AG04449 (cell line): ENCODE measurements at regions not wholly inside any gene's neighbourhood (a gene's known extent, or its start where the extent isn't known, plus 50 kb on each side); places are given as distances from the start of the nearest gene placed in this dataset.

Source experiments
- CTCF ChIA-PET: fragments of 350-600 bp; formaldehyde crosslinking; extraction: SDS; loops from one replicate; lab custom pipeline; 2021; ENCODE audit warnings: antibody characterized with exemption; lab: Yijun Ruan, JAX
- POLR2A ChIA-PET: fragments of 400-600, 350-600 bp; formaldehyde crosslinking; extraction: SDS; loops from one replicate; lab custom pipeline; 2020; ENCODE audit warnings: antibody characterized with exemption, inconsistent platforms; lab: Yijun Ruan, JAX
- DNase-seq: peaks from one replicate; pipeline ENCODE4 v3.0.0-alpha.2; 2010; ENCODE audit warnings: low read depth, low spot score
- H3K4me3 ChIP-seq: 2 replicates; pipeline ENCODE4 v1.5.1; 2011; ENCODE audit warnings: low read depth, mild to moderate bottlenecking, control low read depth, low read length
- CTCF ChIP-seq: IDR thresholded peaks from one replicate; pipeline ENCODE4 v1.5.1; 2011; ENCODE audit warnings: mild to moderate bottlenecking, moderate library complexity, low read length, control low read depth, inconsistent platforms; ENCODE audit not compliant: insufficient read depth; ENCODE audit errors: missing control alignments

- DNase-seq, result no peak
- TF ChIP-seq CTCF, result no peak
- no peak overlapping the region for H3K4me3 ChIP-seq
- CTCF ChIA-PET, result interaction anchor here (1.0 kb wide), 1 partner anchor 19 kb away, joined by 3 read pairs; no protein-coding TSS in a partner anchor
- POLR2A ChIA-PET, result interaction anchor here (0.6 kb wide), 1 partner anchor 125 kb away, joined by 3 read pairs; no protein-coding TSS in a partner anchor
Measured at GRCh38 chr18:56278421-56279003, 359.9 kb downstream of the TXNL1 start.

- no peak for DNase-seq
- ChIA-PET CTCF (interaction anchor here (1.5 kb wide), 1 partner anchor 16 kb away, joined by 4 read pairs; no protein-coding TSS in a partner anchor), POLR2A (interaction anchor here (0.6 kb wide), 1 partner anchor 874 kb away, joined by 3 read pairs; no protein-coding TSS in a partner anchor)
- no peak for TF ChIP-seq CTCF
- no peak overlapping the region for H3K4me3 ChIP-seq
Measured at GRCh38 chr18:56276466-56276865, 361.9 kb downstream of the TXNL1 start.

- DNase-seq, result no peak
- TF ChIP-seq CTCF, result no peak
- H3K4me3 ChIP-seq, result no peak overlapping the region
- POLR2A ChIA-PET, result no interaction called here
- CTCF ChIA-PET, result no interaction called here
Measured at GRCh38 chr18:56273541-56274219, 364.7 kb downstream of the TXNL1 start.

GRCh38 chr18:56270671-56271250, 367.6 kb downstream of the TXNL1 start:
- ChIA-PET POLR2A (no interaction called here), CTCF (no interaction called here)
- H3K4me3 ChIP-seq, result no peak overlapping the region
- no peak for TF ChIP-seq CTCF
- DNase-seq, result no peak

GRCh38 chr18:56269958-56270357, 368.4 kb downstream of the TXNL1 start:
- CTCF ChIA-PET, result no interaction called here
- no peak overlapping the region for H3K4me3 ChIP-seq
- TF ChIP-seq CTCF, result no peak
- DNase-seq, result no peak
- POLR2A ChIA-PET, result no interaction called here

- H3K4me3 ChIP-seq, result no peak overlapping the region
- no peak for DNase-seq
- POLR2A ChIA-PET, result no interaction called here
- CTCF ChIA-PET, result interaction anchor here (1.6 kb wide), 1 partner anchor 307 kb away, joined by 4 read pairs; no protein-coding TSS in a partner anchor
- TF ChIP-seq CTCF, result no peak
Measured at GRCh38 chr18:56268952-56269351, 369.4 kb downstream of the TXNL1 start.
